Stimulated activated CD8-positive, alpha-beta memory T cell treated with anti-CD3 and anti-CD28 coated beads, Interleukin-7, amount 100 ng/mL, for 4 hours (primary cell): ENCODE measurements at regions not wholly inside any gene's neighbourhood (a gene's known extent, or its start where the extent isn't known, plus 50 kb on each side); places are given as distances from the start of the nearest gene placed in this dataset.
"Not testable (repeated sequence)": the region's sequence is repeated elsewhere in the genome, so short reads cannot be mapped to it uniquely, and the experiment has no call there.

Experiments used
- DNase-seq, 2 donors: peaks; one replicate each; pipeline ENCODE4 v3.0.0-alpha.2; 2020; ENCODE audit warnings: low read depth in 2 of 2

DNA sequence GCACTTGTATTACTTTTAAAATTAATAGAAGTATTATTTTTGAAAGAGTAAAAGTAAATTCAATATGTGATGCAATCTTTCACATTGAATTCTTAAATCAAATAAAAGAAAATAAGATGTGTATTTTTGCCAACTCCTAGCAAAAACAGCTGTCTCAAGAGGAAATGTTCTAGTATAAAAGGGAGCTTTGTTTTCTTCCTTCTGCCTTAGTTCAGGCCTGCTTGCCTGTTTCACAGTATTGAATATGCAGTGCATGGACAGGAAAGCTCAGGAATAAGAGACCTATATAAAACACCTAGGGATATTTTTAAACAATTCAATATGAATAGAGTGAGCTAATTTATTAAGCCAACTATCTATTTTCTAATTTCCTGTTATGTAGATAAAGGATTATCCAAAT lies 294.8 kb upstream of the G2E3 start:
- no peak for DNase-seq

DNA sequence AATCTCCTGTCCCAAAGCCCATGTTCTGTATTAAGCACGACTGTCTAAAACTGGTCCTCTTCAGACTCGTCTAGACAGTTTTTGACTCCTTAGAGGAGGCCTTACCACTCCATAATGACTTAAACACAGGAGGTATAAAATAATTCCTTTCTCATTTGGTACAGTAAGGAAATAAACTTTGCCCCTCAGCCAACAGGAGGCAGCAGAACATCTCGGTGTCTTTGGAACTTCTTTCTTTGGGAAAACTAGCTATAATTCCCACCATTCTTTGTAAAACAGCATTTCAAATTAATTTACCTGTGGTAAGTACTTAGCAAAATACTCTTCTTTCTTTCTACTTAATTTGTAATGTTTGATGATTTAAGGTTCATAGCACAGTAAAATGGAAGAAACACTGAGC lies 292.7 kb upstream of the G2E3 start:
- DNase-seq = no peak

DNA sequence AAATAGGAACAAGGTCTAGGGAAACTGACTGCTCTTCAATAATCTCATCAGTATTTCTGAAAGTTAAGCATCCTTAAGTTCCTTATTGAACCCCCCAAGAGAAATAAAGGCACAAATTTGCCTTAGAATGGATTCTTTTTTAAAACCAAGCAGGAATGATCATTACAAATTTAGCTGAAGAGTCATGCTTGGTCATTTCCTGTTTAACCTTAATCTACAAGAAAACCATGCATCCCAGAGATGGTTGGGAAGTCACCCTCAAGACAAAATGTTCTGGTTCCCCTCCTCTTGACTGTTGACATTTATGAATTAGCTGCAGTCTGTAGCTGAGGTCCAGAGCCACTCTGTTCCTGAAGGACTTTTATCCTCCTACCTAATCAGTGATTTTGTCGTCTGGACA lies 291.8 kb upstream of the G2E3 start:
- no peak for DNase-seq

DNA sequence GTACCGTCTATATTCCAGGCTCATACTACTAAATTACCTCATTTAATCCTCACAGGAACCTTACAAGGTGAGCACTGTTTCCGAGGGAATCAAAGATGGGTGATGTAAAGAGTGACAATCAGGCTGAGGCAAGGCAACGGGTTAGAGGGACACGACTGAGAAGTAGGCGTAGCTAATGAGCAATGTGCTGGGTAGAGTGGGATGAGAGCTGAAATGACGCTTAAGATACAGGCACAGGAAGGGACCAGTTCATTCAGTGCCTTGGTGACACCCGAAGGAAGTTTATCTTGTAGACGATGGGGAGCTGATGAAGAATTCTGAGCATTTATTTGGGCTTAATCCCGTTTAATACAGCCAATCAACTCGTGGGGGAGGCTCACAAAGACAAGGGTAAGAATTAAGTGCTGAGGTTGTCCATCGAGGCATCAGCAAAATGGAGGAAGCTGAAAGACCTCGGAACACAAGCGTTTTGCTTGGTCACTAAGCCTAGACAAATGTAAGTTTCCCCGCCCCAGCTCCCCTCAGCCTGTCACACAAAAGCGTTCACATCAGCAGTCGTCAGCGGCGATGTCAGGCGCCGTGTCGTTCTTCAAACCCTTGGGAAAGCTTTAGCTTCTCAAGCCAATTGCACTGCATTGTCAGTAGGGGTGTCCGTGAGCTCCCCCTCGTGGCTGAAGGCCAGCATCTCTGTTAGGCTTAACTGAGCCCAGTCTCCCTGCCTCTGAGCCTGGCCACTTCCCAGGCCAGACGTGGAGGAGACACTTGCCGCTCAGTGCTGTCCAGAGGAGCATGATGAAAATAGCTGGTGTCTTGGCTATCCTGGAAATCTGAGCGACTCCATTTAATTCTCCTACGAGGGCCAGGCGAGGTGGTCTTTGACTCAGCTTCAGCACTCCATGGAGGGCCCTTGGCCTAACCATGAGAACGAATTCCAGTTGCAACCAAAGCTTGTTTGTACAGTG lies 288.5 kb upstream of the G2E3 start:
- peak in 1 of 2 donors; percentile 1 for DNase-seq

DNA sequence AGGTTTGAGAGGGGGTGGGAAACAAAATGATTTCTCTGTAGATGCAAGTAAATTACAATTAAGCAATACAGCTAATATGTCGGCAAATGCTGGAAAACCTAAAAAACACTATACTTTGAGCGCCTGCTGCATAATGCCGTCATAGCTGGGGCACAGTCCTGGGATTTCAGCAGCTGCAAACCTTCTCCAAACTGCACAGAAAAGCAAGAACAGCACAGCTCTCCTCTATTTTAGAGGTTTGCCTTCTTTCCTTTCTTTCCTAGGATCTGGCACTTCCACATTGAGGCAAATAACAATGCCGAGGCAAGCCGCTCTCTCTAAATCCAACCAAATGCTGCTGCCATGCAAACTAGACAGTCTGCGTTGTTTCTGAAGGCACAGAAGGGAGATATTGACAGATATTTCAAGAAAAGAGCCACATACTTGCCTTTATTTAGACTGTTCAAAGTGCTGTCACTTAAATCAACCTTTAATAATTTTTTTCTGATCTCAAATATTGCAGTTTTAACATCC lies 287.1 kb upstream of the G2E3 start:
- DNase-seq = no peak

DNA sequence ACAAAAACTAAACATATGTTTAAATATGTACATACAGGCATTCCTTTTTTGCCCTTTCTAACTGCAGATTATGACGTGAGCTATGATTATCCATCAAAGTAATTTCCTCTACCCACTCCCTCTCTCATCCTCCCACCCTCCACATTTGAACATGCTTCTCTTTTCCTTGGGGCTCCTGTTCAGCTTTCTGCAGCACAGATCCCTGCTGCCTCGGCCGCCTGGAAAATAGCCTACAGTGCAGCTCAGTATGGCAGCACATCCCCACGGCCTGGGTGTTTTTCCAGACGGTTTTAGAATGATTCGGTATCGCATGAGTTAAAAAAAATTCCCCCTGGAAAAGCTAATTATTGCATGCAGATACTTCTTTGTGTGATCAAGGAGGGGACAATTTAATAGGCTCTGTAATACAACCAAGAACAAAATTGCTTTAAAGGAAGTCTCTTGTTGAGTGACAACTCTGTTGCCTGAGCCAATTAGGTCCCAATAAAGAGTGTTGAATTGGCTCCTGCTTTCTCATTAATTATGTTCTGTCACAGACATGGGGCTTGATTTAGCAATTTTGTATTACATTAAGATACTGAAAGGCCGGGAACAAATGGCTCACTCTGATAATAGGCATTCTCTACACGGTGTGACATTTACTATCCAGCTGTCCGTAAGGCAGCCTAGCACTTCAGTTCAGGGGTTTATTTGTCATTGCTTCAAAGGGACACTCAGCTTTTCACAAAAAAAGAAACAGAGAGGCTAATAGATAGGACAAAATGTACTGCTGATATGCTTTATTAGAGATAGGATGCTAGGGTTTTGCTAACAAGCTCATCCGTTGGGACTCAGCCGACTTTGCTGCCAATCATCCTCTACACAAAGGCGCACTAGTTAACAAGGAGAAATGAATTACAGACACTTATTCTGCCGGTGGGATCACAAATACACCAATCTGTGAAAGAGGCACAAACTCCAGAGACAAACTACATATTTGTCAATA lies 285.8 kb upstream of the G2E3 start:
- no peak for DNase-seq

DNA sequence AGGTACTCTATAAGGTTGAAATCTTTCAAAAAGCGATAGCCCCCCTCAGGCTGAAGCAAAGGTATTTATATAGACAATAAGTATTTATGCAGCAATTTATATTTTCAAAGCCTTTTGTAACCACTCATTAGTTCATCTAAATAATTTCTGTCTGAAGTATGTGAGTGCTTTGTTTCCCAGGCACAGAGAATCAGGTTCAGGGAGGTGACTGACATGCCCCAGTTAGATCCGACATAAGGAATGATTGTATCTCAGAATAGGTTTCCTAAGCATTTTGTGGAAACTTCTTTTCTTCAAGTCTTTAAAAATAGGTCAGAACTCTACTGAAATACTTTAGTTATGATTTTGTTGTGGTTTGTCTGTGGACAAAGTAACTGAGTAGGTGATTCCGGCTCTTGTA lies 283.4 kb upstream of the G2E3 start:
- DNase-seq = no peak

DNA sequence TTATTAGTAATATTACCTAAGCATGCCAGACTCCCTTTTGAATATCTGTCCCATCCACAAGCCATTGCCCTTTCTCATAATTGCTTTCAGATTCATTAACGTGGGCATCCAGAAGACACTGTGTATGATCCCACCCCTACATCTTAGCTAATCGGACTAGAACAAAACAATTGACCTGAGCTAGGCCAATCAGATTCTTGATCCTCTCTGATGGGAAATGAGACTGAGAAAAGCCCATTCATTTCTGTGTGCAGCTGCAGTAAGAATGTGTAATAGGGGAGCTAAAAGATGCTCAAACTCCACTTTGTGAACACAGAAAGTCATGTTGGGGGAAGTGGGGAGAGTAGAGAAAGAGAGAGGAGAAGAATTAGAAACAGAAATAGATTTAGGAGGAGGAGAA lies 281.7 kb upstream of the G2E3 start:
- no peak for DNase-seq

DNA sequence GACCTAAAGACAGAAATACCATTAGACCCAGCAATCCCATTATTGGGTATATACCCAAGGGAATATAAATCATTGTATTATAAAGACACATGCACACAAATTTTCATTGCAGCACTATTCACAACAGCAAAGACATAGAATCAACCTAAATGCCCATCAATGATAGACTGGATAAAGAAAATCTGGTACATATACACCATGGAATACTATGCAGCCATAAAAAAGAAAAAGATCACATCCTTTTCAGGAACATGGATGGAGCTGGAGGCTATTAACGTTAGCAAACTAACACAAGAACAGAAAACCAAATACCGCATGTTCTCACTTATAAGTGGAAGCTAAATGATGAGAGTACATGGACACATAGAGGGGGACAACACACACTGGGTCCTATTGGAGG lies 280.1 kb upstream of the G2E3 start:
- not testable (repeated sequence) for DNase-seq

DNA sequence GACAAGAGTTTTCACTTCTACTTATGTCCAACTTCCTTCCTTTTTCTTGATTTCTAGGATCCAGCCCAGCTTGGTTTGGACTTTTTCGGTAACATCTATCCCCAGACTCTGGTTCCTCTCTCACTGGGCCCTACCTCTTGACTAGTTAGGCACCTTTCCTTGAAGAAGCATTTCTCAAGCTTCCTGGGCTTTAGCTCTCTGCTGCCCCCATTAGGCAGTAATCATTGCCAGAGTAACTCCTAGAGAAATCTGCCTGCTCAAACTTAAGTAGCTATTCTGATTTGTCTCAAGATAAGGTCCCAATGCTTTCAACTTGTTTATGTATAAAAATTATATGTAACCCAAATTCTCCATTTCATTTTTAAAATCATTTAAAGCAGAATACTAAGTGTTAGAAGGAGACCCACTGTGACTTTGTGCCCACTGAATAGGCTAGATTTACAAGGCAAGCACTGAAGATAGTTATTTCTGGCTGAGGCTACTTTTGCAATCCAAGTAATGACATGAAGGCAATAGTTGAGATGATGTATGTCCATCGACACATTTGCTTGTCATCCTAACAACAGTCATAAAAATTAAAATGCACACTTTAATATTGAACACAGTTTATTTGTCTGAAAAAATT lies 275.0 kb upstream of the G2E3 start:
- no peak for DNase-seq

DNA sequence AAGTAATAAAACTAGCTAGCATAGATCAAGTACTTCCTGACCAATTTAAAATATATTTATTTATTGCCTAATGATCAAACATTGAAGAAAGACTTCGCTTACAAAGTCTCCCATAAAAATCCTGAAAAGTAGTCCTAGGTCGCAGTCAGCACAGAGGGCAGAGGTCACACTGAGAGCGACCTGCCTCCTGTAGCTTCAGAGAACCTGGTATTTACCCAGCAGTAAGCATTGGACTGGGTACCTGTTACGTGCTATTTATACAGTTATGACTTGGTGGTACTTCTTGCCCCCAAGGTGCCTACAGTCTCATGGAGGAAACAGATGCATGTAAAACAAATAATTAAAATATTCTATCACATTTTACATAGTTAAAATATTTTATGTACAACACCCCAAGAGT lies 274.1 kb upstream of the G2E3 start:
- no peak for DNase-seq

DNA sequence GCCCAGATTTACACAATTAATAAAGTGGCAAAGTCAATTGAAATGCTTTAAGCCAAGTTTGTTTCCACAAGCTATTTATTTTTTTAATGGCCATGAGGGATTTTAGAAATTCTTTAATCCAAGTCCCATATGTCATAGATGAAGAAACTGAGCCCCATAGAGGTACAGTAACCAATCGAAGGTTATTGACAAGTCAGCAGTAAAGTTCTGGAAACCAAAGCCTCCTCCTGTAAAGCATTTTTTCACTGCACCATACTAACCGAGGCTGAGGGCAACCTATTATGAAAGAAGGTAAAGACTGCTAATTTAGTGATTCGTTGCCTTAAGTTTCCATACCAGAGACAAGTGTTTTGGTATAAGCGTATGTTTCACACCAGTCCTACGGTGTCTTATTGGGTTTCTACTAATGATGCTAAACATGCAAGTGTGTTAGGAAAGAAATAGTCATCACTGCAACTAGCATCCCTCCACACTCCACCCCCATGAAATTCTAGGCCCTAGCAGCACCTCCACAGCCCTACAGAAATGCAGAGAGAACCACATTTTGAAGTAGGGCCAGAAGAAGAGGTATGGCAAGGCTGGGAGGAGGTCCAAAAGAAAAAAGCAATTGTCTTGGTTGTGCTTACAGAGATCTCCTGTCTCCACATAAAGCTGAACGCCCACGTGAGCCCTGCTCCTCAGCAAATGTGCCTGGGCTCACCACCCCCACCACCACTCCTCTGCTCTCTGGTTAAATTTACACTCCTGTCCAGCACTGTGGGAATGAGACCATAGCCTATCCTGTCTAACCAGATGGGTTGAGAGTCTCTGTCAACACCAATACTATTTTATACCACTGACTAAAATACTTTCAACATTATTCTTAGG lies 271.1 kb upstream of the G2E3 start:
- no peak for DNase-seq

DNA sequence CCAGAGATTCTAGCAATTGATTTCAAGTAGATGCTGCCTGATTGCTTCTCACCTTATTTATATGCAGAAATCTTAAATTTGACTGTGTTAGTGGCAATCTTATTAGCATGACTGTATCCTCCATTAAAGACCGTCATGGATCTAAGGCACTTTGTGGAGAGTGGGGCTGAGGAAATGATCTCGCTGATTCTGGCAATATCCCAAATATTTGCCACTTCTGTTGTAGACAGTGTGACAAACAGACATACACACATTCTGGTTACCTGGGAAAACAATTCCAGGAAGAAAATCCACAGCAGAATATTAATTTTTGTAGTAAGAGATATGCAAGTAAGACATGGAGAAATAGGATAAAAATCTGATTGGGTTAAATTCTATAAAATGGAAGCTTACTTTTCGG lies 269.0 kb upstream of the G2E3 start:
- no peak for DNase-seq

DNA sequence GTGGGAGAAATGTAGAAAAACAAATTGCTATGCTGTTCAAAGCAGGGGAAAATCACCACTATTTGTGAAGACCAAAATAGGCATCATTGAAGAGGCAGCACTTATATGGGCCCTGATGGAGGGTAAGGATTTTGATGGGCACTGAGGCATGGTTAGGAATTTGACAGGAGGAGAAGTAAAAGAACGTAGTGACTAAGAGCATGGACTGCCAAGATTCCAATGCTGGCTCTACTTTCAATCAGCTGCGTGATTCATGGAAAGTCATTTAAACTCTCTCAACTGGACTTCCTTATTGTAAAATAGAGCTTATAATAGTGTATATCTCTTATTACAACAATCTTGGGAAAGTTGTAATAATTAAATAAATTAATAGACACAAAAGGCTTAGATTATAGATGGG lies 267.7 kb upstream of the G2E3 start:
- DNase-seq = no peak

DNA sequence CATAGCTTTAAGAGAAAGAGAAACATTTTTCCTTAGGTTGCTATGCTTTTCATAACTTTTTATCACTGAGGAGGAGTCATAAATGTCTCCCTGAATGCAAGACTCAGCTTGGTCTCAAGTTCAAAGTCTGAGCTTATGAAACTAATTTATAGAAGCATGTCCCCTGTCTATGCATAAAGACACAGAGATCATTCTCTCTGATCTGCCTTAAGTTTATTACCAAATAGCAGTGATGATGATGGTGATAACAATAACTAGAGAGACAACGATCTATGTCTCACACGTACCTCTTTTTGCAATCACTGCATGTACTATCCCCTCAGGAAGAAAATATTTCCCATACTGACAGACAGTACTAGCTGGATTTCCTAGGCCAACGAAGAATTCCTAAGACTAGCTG lies 266.4 kb upstream of the G2E3 start:
- no peak for DNase-seq

DNA sequence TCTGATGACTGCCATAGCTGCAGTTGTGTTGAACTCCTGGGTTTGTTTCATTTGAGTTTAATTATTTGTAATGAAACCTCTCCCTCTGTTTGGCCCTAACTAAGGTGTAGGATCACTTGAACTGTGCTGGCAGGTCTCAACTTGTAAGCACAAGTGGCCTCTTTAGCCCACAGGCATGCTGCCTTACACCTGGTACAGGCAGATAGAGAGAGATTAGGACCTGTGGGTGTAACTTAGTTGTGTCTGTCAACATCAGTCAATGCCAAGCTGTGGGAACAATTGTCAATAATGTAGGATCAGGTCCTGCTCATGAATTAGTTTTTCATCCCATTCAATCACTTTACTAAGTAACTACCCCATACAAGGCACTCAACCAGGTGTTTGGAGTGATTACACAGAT lies 263.0 kb upstream of the G2E3 start:
- DNase-seq = no peak

DNA sequence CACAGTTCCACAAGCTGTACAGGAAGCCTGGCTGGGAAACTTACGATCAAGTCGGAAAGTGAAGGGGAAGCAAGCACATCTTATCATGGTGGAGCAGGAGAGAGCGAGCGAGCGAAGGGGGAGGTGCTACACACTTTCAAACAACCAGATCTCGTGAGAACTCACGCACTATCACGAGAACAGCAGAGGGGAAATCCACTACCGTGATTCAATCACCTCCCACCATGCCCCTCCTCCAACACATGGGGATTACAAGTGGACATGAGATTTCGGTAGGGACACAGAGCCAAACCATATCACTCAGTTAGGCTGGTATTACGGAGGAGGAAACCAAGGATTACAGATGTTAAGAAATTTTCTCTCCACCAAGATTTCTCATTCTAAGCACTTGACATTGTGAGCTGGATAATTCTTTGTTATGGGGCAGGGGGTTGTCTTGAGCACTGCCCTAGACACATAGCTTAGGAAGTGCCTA lies 262.0 kb upstream of the G2E3 start:
- DNase-seq = no peak

DNA sequence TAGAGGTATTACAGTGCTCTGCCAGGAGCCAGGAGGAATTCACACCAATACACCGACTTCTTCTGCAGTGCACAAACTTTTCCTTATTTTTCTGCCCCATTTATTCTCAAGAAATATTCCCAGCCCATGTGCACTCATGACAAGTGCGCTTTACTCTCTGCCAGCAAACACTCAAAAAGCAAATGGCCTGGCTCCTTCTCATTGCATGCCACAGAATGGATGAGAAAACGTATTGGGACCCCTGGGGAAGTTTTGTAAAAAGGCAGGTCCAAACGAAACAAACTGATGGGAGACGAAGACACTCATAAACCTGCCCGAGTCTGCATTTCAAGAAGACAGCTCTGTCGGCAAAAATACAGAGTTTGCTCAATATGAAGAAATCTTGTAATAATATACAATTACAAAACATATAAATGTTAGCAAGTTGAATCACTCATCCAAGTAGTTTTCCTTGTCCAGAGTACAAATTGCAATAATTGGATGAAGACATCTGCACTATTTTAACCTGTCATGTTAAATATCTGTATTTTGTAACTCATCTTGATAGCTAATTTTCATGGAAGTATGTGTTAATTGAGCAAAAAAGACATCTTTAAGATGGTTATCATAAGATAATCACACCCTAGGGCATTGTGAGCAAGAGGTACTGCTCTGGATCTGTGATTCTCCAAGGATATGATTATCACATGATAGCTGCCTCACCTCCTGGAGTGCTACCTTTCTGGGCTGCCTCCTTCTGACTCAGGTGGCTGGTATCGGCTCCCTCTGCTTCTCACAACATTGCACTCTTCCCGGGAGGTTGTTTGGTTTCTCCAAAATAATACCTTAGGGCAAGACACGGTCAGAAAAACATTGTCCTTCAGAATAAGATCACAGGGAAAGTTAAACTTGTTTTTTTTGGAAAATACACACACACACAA lies 260.8 kb upstream of the G2E3 start:
- DNase-seq = no peak

DNA sequence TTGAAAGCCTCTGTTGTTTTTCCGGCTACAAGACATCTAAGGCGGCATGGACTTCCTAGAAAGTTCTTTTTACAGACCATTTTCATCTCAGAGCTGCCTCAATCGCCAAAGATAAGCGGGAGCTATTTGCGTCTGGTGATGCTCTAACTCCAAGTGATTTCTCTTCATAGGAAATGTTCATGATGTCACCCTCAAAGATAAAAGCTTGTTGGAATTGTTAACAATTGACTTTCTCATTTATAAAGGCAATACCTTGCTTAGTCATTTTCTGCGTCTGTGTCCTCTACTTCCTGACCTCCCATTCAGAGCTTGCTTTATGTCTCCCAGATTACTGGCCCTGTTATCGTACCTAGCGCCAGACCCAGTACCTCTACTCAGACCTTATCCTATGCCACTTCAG lies 259.0 kb upstream of the G2E3 start:
- DNase-seq = no peak

DNA sequence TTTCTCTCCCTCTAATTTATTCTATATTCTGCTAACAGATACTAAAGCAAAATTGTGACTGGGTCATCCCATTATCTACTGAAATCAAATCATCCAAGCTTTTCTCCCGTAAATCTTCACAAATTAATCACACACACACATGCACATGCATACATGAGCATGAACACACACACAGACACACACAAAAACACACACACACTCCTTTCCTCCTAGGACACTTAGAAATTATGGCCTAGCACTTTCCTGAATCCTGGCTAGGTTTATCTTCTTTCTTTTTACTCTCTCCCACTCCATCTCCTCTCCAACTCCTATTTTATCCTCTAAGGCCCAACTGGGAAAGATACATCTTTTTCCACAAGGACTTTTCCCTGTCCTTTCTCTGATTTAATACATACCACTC lies 255.6 kb upstream of the G2E3 start:
- no peak for DNase-seq
